PC-3 (cell line): ENCODE measurements at regions not wholly inside any gene's neighbourhood (a gene's known extent, or its start where the extent isn't known, plus 50 kb on each side); places are given as distances from the start of the nearest gene placed in this dataset.
A peak's percentile ranks its signal among the peaks of the same experiment; 100 is the strongest.

ENCODE experiments used
- ATAC-seq: fragments of 200-7000 bp; cut with Tn5 transposase; 2 replicates; pipeline ENCODE4 v1.9.1; 2020; ENCODE audit warnings: mild to moderate bottlenecking, moderate library complexity
- BruUV-seq: library from RNA; stranded (reverse); fragments of 400-500 nt; replicated peaks from 2 replicates; lab custom pipeline; 2021; lab: Mats Ljungman, UMichigan
- CTCF ChIA-PET: fragments of 300-600 bp; sonication (Branson Sonifier 250); formaldehyde crosslinking; loops from one replicate; lab custom pipeline; 2022; ENCODE audit warnings: antibody characterized with exemption; lab: Charles Lee
- POLR2A ChIA-PET: fragments of 300-600 bp; sonication (Branson Sonifier 250); formaldehyde crosslinking; loops from one replicate; lab custom pipeline; 2022; ENCODE audit warnings: antibody characterized with exemption; ENCODE audit not compliant: unreplicated experiment; lab: Charles Lee
- DNase-seq: peaks from one replicate; pipeline ENCODE4 v3.0.0-alpha.2; 2015
- H2AFZ ChIP-seq: fragments of 300-600 bp; sonication (generic); 2 replicates; pipeline ENCODE4 v1.6.0; 2016; ENCODE audit warnings: antibody characterized with exemption, low read length
- H3F3A ChIP-seq: fragments of 300-600 bp; sonication (generic); one replicate; pipeline ENCODE4 v1.6.0; 2017; ENCODE audit warnings: antibody characterized with exemption, low read length, control low read depth, mild to moderate bottlenecking; ENCODE audit not compliant: unreplicated experiment
- H3K27ac ChIP-seq: fragments of 300-600 bp; sonication (generic); 2 replicates; pipeline ENCODE4 v1.5.1; 2016; ENCODE audit warnings: mild to moderate bottlenecking, low read length
- H3K27me3 ChIP-seq: fragments of 300-600 bp; sonication (generic); 2 replicates; pipeline ENCODE4 v1.6.1; 2016; ENCODE audit warnings: low read length, mixed read lengths
- H3K36me3 ChIP-seq: fragments of 300-600 bp; sonication (generic); 2 replicates; pipeline ENCODE4 v1.6.1; 2016; ENCODE audit warnings: low read depth, mixed run types, low read length, mixed read lengths
- H3K4me1 ChIP-seq: fragments of 300-600 bp; sonication (generic); 2 replicates; pipeline ENCODE4 v1.5.1; 2016; ENCODE audit warnings: low read length; ENCODE audit not compliant: insufficient read depth
- H3K4me2 ChIP-seq: fragments of 300-600 bp; sonication (generic); 2 replicates; pipeline ENCODE4 v1.6.0; 2016; ENCODE audit warnings: low read length
- H3K4me3 ChIP-seq: fragments of 300-600 bp; sonication (generic); 2 replicates; pipeline ENCODE4 v1.5.1; 2016; ENCODE audit warnings: mild to moderate bottlenecking, low read length, mixed read lengths
- H3K79me2 ChIP-seq: fragments of 300-600 bp; sonication (generic); 2 replicates; pipeline ENCODE4 v1.6.1; 2017; ENCODE audit warnings: low read length, mixed read lengths
- H3K9ac ChIP-seq: fragments of 300-600 bp; sonication (generic); 2 replicates; pipeline ENCODE4 v1.6.0; 2016; ENCODE audit warnings: mild to moderate bottlenecking, low read length
- H3K9me2 ChIP-seq: fragments of 300-600 bp; sonication (generic); replicated peaks from 2 replicates; pipeline ENCODE4 v1.6.1; 2016; ENCODE audit warnings: mixed run types, low read length, mixed read lengths
- H3K9me3 ChIP-seq: fragments of 300-600 bp; sonication (generic); 2 replicates; pipeline ENCODE4 v1.6.1; 2016; ENCODE audit warnings: low read length, mixed read lengths
- H4K20me1 ChIP-seq: fragments of 300-600 bp; sonication (generic); 2 replicates; pipeline ENCODE4 v1.6.1; 2016; ENCODE audit warnings: low read length, mixed read lengths
- EZH2 ChIP-seq: fragments of 300-600 bp; sonication (generic); IDR thresholded peaks from one replicate; pipeline ENCODE4 v1.6.1; 2017; ENCODE audit warnings: antibody characterized with exemption, mild to moderate bottlenecking, low read length; ENCODE audit not compliant: unreplicated experiment
- EZH2phosphoT487 ChIP-seq: fragments of 300-600 bp; sonication (generic); IDR thresholded peaks from 2 replicates; pipeline ENCODE4 v1.6.1; 2018; ENCODE audit warnings: mild to moderate bottlenecking, antibody characterized with exemption, low read length, borderline replicate concordance
- intact Hi-C: fragments of 100-400 bp; cut with micrococcal nuclease; formaldehyde crosslinking; loops from 2 replicates; pipeline ENCODE4 v1.9.0; 2023
- TF ChIP-seq, protein P1 (sequence below): fragments of 300-600 bp; sonication (generic); conservative IDR thresholded peaks from 2 replicates; pipeline ENCODE4 v1.5.1; 2017; ENCODE audit warnings: antibody characterized with exemption, low read depth, mild to moderate bottlenecking, low read length

DNA sequence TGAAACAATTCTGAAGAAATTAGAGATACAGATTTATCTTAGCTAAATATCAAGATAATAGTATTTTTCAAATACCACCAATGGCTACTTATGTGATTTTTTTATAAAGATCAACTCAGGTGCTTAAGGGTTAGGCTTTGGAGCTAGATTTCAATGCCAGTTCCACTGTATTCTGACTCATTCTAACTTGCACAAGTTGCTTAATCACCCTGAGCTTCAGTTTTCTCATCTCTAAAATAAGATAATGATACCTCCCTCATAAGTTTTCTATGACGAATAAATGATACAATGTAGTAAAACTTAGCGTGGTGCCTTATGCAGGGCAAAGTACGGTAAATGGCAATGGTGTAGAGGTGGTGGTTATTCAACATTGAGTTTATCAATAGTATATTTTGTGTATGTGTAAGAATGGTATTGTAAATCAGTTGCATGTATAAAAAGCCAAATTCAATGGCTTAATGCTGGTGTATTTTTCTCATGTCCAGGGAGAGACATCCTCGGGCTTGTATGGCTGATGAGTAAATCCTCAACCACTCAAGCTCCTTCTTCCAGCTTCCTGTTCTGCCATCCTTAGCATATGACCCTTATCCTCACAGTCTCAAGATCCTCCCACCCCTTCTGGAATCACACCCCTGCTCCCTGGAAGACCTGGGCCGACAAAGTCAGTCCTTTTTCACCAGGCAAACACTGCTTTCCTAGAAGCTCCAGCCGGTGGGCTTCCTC lies 505.9 kb upstream of the CFAP20DC start:
- CTCF ChIA-PET, result no interaction called here
- intact Hi-C loops, result no loop called here
- POLR2A ChIA-PET, result no interaction called here

DNA sequence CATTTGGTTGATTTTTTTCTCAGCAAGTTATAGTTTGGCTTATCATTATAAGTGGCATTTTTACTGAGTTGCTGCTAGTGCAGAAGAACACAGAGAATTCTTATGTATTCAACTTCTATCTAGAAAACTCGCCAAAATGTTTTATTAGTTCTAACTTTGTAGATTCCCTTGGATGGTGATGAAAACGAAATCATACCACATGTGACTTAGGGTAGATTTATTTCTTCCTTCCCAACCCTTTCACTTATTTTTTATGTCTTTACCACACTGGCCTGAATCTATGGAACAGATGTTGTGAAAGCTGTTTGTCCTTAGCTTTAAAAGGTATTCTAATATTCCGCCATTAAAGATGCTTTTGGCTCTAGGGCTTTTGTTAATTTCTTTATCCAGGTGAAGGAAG lies 503.3 kb upstream of the CFAP20DC start:
- no peak overlapping the region for H3K4me2 ChIP-seq
- H3K4me3 ChIP-seq, result no peak overlapping the region
- H3K79me2 ChIP-seq, result no peaks in the 10 kb centered on the region
- H2AFZ ChIP-seq, result no peak overlapping the region
- H3K36me3 ChIP-seq, result no peaks in the 10 kb centered on the region
- ChIA-PET CTCF (no interaction called here), POLR2A (no interaction called here)
- 0 out of 2 replicates have a peak, but pooled peaks cover 2% of the 10 kb centered on the region for H3K9me2 ChIP-seq
- no peaks in the 10 kb centered on the region for H3K4me1 ChIP-seq
- BruUV-seq, result no TSS peak
- TF ChIP-seq, protein P1, sequence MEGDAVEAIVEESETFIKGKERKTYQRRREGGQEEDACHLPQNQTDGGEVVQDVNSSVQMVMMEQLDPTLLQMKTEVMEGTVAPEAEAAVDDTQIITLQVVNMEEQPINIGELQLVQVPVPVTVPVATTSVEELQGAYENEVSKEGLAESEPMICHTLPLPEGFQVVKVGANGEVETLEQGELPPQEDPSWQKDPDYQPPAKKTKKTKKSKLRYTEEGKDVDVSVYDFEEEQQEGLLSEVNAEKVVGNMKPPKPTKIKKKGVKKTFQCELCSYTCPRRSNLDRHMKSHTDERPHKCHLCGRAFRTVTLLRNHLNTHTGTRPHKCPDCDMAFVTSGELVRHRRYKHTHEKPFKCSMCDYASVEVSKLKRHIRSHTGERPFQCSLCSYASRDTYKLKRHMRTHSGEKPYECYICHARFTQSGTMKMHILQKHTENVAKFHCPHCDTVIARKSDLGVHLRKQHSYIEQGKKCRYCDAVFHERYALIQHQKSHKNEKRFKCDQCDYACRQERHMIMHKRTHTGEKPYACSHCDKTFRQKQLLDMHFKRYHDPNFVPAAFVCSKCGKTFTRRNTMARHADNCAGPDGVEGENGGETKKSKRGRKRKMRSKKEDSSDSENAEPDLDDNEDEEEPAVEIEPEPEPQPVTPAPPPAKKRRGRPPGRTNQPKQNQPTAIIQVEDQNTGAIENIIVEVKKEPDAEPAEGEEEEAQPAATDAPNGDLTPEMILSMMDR, result no peak
- TF ChIP-seq EZH2, result no peak
- no peak for TF ChIP-seq EZH2phosphoT487
- no peak overlapping the region for H3K9ac ChIP-seq
- no peaks in the 10 kb centered on the region for H4K20me1 ChIP-seq
- no peaks in the 10 kb centered on the region for H3K9me3 ChIP-seq
- no peak overlapping the region for H3K27ac ChIP-seq
- H3F3A ChIP-seq, result no peaks in the 10 kb centered on the region
- DNase-seq (no peak), ATAC-seq (no peak)
- intact Hi-C loops, result no loop called here
- H3K27me3 ChIP-seq, result no peaks in the 10 kb centered on the region

More for the DNA sequence above, 505.9 kb upstream of the CFAP20DC start:
- Histone ChIP-seq H3K27ac (no peak overlapping the region), H4K20me1 (no peaks in the 10 kb centered on the region), H3K79me2 (no peaks in the 10 kb centered on the region), H3K27me3 (no peaks in the 10 kb centered on the region), H3K4me1 (peaks cover 13% of the 10 kb centered on the region), H3K4me2 (no peak overlapping the region), H3K9me2 (0 out of 2 replicates have a peak, but pooled peaks cover 3% of the 10 kb centered on the region), H3K4me3 (no peak overlapping the region), H3K9ac (no peak overlapping the region), H3F3A (no peaks in the 10 kb centered on the region), H2AFZ (no peak overlapping the region), H3K36me3 (no peaks in the 10 kb centered on the region), H3K9me3 (no peaks in the 10 kb centered on the region)
- TF ChIP-seq, protein P1, result no peak
- TF ChIP-seq EZH2phosphoT487, result no peak
- no peak for TF ChIP-seq EZH2
- DNase-seq (peak; percentile 32), ATAC-seq (no peak)
- BruUV-seq, result no TSS peak

DNA sequence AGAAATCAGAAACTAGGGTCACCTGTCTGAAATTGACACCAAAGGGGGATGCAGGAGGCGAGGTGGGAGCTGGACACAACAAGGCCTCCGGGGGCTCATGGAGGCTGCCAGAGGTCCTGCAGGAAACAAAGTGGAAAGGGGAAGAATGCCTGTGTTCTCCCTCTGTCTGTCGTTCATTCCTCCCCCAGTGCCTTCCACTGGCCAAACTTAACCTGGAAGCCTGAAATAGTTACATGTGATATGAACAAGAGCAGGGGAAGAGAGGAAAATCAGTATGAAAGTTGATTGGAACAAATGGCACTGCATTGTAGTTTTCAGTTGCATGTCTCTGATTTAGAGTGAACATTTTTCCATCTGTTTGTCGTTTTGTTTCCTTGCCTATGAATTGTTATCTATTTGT lies 502.0 kb upstream of the CFAP20DC start:
- CTCF ChIA-PET, result no interaction called here
- no TSS peak for BruUV-seq

More for the DNA sequence above, 502.0 kb upstream of the CFAP20DC start:
- no peaks in the 10 kb centered on the region for H3K79me2 ChIP-seq
- H3K9ac ChIP-seq, result no peak overlapping the region
- no peaks in the 10 kb centered on the region for H3F3A ChIP-seq
- H3K4me1 ChIP-seq, result no peaks in the 10 kb centered on the region
- H3K27ac ChIP-seq, result no peak overlapping the region
- H3K9me2 ChIP-seq, result no peaks in the 10 kb centered on the region
- no peaks in the 10 kb centered on the region for H3K9me3 ChIP-seq
- H2AFZ ChIP-seq, result no peak overlapping the region
- intact Hi-C loops, result no loop called here
- ATAC-seq (no peak), DNase-seq (no peak)
- no peaks in the 10 kb centered on the region for H4K20me1 ChIP-seq
- H3K27me3 ChIP-seq, result no peaks in the 10 kb centered on the region
- POLR2A ChIA-PET, result no interaction called here
- TF ChIP-seq, protein P1, result no peak
- no peak for TF ChIP-seq EZH2
- TF ChIP-seq EZH2phosphoT487, result no peak
- H3K4me2 ChIP-seq, result no peak overlapping the region
- no peak overlapping the region for H3K4me3 ChIP-seq
- H3K36me3 ChIP-seq, result no peaks in the 10 kb centered on the region
